Inferior parietal cortex (tissue), 1 donor: ENCODE measurements at regions not wholly inside any gene's neighbourhood (a gene's known extent, or its start where the extent isn't known, plus 50 kb on each side); places are given as distances from the start of the nearest gene placed in this dataset.

Source experiments
- DNase-seq: peaks from one replicate; pipeline ENCODE4 v3.0.0-alpha.2; 2016; ENCODE audit errors: extremely low spot score

- no peak for DNase-seq
These were observed 852.6 kb downstream of the VRK1 start for GRCh38 chr14:97649752-97650151.

GRCh38 chr14:97655169-97655948, 858.2 kb downstream of the VRK1 start:
- no peak for DNase-seq

- no peak for DNase-seq
These were observed 860.4 kb downstream of the VRK1 start for GRCh38 chr14:97657609-97658008.

- DNase-seq = no peak
These were observed 890.9 kb downstream of the VRK1 start for GRCh38 chr14:97687944-97688630.

- no peak for DNase-seq
These were observed 891.6 kb downstream of the VRK1 start for GRCh38 chr14:97688631-97689336.

GRCh38 chr14:97692084-97692483, 894.9 kb downstream of the VRK1 start:
- no peak for DNase-seq

- no peak for DNase-seq
These were observed 898.3 kb downstream of the VRK1 start for GRCh38 chr14:97695456-97695981.

GRCh38 chr14:97697772-97698171, 900.6 kb downstream of the VRK1 start:
- no peak for DNase-seq

- DNase-seq = no peak
These were observed 901.8 kb downstream of the VRK1 start for GRCh38 chr14:97699026-97699425.

- no peak for DNase-seq
These were observed 906.0 kb downstream of the VRK1 start for GRCh38 chr14:97703006-97703760.

GRCh38 chr14:97704316-97704885, 907.2 kb downstream of the VRK1 start:
- no peak for DNase-seq

- DNase-seq = no peak
These were observed 907.9 kb downstream of the VRK1 start for GRCh38 chr14:97705107-97705506.

GRCh38 chr14:97705976-97706375, 908.8 kb downstream of the VRK1 start:
- DNase-seq = no peak

- no peak for DNase-seq
These were observed 909.6 kb downstream of the VRK1 start for GRCh38 chr14:97706819-97707218.

- DNase-seq = no peak
These were observed 910.4 kb downstream of the VRK1 start for GRCh38 chr14:97707603-97708002.

- no peak for DNase-seq
These were observed 912.4 kb downstream of the VRK1 start for GRCh38 chr14:97709552-97709951.

- DNase-seq = no peak
These were observed 913.5 kb downstream of the VRK1 start for GRCh38 chr14:97710726-97711125.

- DNase-seq = no peak
These were observed 915.3 kb downstream of the VRK1 start for GRCh38 chr14:97712471-97712870.

GRCh38 chr14:97713023-97713422, 915.8 kb downstream of the VRK1 start:
- no peak for DNase-seq

- no peak for DNase-seq
These were observed 921.8 kb downstream of the VRK1 start for GRCh38 chr14:97718886-97719442.

GRCh38 chr14:97719931-97720330, 922.7 kb downstream of the VRK1 start:
- DNase-seq = no peak
